Coronary artery (tissue), 2 donors: ENCODE measurements at regions not wholly inside any gene's neighbourhood (a gene's known extent, or its start where the extent isn't known, plus 50 kb on each side); places are given as distances from the start of the nearest gene placed in this dataset.

ENCODE experiments used
- DNase-seq: peaks from one replicate; pipeline ENCODE4 v3.0.0-alpha.2; 2017; ENCODE audit warnings: low spot score
- H3K27ac ChIP-seq, 2 donors: fragments of 200-600 bp; sonication (generic); one replicate each; pipeline ENCODE4 v1.5.1; 2016 to 2019
- H3K4me3 ChIP-seq: fragments of 200-600 bp; sonication (generic); 2 replicates; pipeline ENCODE4 v1.5.1; 2016; ENCODE audit warnings: mild to moderate bottlenecking, moderate library complexity
- TF ChIP-seq, protein P1 (sequence below): fragments of 200-600 bp; sonication (generic); IDR thresholded peaks from one replicate; pipeline ENCODE4 v1.5.1; 2019; ENCODE audit warnings: antibody characterized with exemption

DNA sequence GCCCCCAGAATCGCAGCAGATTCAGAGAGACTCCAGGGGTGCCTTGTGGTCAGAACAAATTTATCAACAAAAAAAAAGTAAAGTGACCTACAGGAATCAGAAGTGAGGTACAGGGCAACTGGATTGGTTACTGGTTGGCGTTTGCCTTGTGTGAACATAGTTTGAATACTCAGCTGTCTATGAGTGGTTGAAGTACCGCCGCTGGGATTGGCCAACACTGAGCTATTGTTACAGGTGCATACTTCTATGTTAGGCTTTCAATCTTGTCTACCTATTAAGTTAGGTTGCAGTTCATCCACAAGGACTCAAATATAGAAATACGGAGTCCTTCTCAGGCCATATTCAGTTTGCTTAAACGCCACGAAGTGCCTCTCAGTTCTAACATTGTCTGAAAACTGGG lies 993.5 kb upstream of the PRKX start:
- Histone ChIP-seq H3K27ac (no peak overlapping the region), H3K4me3 (no peak overlapping the region)
- TF ChIP-seq, protein P1, sequence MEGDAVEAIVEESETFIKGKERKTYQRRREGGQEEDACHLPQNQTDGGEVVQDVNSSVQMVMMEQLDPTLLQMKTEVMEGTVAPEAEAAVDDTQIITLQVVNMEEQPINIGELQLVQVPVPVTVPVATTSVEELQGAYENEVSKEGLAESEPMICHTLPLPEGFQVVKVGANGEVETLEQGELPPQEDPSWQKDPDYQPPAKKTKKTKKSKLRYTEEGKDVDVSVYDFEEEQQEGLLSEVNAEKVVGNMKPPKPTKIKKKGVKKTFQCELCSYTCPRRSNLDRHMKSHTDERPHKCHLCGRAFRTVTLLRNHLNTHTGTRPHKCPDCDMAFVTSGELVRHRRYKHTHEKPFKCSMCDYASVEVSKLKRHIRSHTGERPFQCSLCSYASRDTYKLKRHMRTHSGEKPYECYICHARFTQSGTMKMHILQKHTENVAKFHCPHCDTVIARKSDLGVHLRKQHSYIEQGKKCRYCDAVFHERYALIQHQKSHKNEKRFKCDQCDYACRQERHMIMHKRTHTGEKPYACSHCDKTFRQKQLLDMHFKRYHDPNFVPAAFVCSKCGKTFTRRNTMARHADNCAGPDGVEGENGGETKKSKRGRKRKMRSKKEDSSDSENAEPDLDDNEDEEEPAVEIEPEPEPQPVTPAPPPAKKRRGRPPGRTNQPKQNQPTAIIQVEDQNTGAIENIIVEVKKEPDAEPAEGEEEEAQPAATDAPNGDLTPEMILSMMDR: no peak
- no peak for DNase-seq

DNA sequence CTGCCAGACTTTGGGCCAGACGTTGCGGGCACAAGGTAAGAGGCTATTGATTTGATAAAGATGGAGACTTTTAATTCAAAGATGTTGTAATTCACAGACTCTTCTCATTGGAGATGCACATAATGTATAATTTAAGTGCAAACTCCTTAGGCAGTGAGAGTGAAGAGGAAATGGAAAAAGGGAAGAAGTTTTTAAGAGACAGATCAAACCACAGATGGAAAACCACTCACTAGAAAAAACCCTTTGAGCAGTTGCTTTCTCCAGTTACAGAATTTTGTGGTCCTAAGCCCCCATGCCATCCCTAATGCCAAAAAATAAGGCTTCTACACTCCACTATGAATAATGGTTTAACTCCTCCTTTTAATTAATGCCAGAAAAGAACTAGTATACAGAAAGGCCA lies 977.1 kb upstream of the PRKX start:
- no peak for DNase-seq
- H3K4me3 ChIP-seq: no peak overlapping the region
- TF ChIP-seq, protein P1: no peak
- no peak overlapping the region for H3K27ac ChIP-seq

DNA sequence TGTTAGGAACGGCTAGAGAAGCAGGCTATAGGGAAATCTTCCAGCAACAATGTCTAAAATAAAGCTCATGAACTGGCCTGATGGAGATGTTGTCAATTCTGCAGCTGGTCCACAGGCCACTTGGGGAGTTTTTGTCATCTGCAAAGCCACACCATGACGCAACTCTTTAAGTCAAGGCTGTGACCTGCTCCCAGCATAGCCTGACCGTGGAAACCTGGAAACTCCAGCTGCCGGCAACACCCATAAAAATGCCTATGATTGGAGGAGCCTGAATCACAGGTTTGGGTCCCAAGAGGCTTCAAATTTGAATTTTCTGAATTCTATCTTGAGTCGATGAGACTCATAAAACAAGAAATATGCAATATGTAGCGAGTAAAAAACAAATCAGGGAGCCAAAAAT lies 969.2 kb upstream of the PRKX start:
- TF ChIP-seq, protein P1: no peak
- H3K27ac ChIP-seq: no peak overlapping the region
- no peak for DNase-seq
- no peak overlapping the region for H3K4me3 ChIP-seq

DNA sequence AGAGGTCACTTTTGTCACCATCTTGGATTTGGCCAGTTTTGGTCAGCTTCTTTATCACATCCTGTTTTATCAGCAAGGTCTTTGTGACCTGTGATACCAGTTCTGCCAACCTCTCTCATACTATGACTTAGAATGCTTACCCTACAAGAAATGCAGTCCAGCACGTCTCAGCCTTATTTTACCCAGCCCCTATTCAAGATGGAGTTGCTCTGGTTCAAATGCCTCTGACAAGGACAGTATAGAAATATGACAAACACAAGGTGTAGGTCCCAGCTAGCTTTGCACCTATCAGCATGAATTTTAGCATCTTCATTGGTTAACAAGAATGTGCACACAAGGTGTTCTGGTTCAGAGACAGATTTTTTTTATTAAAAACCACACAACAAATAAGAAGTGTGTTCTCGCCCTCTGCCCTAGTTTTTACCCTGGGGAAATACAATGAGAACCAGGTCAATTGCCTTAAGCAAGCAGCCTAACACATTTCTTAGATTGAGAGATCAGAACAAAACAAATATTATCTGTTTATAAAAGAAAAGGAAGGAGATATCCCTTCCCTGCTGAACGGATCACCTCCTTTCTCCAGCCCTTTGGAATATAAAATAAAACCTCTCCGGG lies 962.3 kb upstream of the PRKX start:
- no peak overlapping the region for H3K27ac ChIP-seq
- TF ChIP-seq, protein P1: no peak
- no peak overlapping the region for H3K4me3 ChIP-seq
- no peak for DNase-seq

DNA sequence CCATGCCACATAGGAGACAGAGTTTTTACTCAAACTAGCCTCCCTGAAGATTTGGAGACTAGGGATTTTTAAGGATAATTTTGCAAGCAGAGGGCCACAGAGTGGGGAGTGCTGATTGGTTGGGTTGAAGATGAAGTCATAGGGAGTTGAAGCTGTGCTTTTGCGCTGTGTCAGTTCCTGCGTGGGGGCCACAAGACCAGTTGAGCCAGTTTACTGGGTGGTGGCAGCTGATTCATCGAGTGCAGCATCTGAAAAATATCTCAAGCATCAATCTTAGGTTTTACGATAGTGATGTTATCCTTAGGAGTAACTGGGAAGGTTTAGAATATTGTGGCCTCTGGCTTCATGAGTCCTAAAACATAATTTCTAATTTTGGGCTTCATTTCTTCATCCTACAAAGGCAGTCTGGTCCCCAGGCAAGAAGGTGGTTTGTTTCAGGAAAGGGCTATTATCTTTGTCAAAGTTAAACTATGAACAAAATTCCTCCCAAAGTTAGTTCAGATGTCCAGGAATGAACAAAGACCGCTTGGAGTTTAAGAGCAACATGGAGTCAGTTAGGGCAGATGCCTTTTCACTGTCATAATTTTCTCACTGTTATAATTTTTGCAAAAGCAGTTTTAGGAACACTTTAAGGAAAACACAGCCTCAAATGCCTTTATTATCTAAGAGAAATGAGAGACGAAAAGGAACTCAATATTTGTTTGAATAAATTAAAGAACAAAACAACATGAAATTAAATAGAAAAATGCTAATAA lies 960.8 kb upstream of the PRKX start:
- no peak overlapping the region for H3K4me3 ChIP-seq
- TF ChIP-seq, protein P1: no peak
- no peak for DNase-seq
- no peak overlapping the region for H3K27ac ChIP-seq

DNA sequence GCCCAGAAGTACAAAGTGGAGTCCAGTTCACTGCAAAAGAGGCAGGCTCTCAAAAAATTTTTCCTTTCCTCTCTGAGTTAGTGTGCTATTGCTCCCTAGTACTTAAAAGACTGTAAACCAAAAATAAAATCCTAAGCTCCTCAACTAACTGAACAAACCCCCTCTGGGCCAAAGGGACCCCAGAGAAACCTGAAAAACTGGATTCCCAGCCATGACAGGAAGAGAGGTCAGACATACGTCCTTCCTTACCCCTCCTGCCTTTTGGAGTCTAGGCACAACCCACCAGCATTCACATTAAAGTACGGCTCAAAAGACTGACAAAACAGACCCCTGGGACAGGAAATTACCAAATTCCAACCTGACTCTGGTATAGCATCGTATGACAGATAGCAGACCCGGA lies 957.9 kb upstream of the PRKX start:
- TF ChIP-seq, protein P1: no peak
- DNase-seq: no peak
- no peak overlapping the region for H3K4me3 ChIP-seq
- H3K27ac ChIP-seq: no peak overlapping the region

DNA sequence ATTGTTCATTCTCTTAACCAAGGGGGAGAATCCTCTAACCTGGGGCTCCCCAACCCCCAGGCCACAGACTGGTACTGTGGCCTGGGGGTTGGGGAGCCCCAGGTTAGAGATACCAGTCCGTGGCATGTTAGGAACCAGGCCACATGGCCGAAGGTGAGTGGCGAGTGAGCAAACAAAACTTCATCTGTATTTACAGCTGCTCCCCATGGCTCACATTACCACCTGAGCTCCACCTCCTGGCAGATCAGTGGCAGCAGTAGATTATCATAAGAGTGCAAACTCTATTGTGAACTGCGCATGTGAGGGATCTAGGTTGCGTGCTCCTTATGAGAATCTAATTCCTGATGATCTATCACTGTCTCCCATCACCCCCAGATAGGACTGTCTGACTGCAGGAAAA lies 957.2 kb upstream of the PRKX start:
- no peak for DNase-seq
- H3K4me3 ChIP-seq: no peak overlapping the region
- TF ChIP-seq, protein P1: no peak
- H3K27ac ChIP-seq: no peak overlapping the region
